Neuronal stem cell (in vitro differentiated cells): ENCODE measurements at regions not wholly inside any gene's neighbourhood (a gene's known extent, or its start where the extent isn't known, plus 50 kb on each side); places are given as distances from the start of the nearest gene placed in this dataset.

Experiments
- DNase-seq: peaks from one replicate; pipeline ENCODE4 v3.0.0-alpha.2; 2013; ENCODE audit warnings: low spot score
- H2AFZ ChIP-seq: one replicate; pipeline ENCODE4 v1.6.1; 2013; ENCODE audit warnings: mild to moderate bottlenecking, low read length, inconsistent platforms
- H2AK5ac ChIP-seq: 2 replicates; pipeline ENCODE4 v1.6.1; 2013; ENCODE audit warnings: low read depth, mild to moderate bottlenecking, inconsistent platforms, low read length, moderate library complexity, mixed read lengths
- H2BK120ac ChIP-seq: 2 replicates; pipeline ENCODE4 v1.6.1; 2013; ENCODE audit warnings: low read depth, mild to moderate bottlenecking, inconsistent platforms, low read length, moderate library complexity, mixed read lengths
- H2BK12ac ChIP-seq: one replicate; pipeline ENCODE4 v1.6.1; 2013; ENCODE audit warnings: low read length, inconsistent platforms
- H2BK15ac ChIP-seq: 2 replicates; pipeline ENCODE4 v1.6.1; 2013; ENCODE audit warnings: mild to moderate bottlenecking, low read length, inconsistent platforms, mixed read lengths
- H2BK5ac ChIP-seq: one replicate; pipeline ENCODE4 v1.6.1; 2013; ENCODE audit warnings: inconsistent platforms, mild to moderate bottlenecking, low read length, moderate library complexity
- H3K14ac ChIP-seq: one replicate; pipeline ENCODE4 v1.6.1; 2013; ENCODE audit warnings: low read length, inconsistent platforms
- H3K18ac ChIP-seq: 2 replicates; pipeline ENCODE4 v1.6.1; 2013; ENCODE audit warnings: low read length, inconsistent platforms
- H3K23ac ChIP-seq: 2 replicates; pipeline ENCODE4 v1.6.1; 2013; ENCODE audit warnings: low read depth, mild to moderate bottlenecking, mixed read lengths, low read length, inconsistent platforms; ENCODE audit not compliant: poor library complexity
- H3K27ac ChIP-seq: replicated peaks from 3 replicates; pipeline ENCODE4 v1.5.1; 2013; ENCODE audit warnings: low read length, inconsistent platforms
- H3K27me3 ChIP-seq, 3 experiments: 2 replicates each; pipeline ENCODE4 v1.6.1; 2013; ENCODE audit warnings: low read length in 3 of 3, mild to moderate bottlenecking in 2 of 3, inconsistent platforms in 1 of 3, low read depth in 1 of 3, mixed read lengths in 1 of 3, moderate library complexity in 1 of 3; ENCODE audit not compliant: control insufficient read depth in 3 of 3, insufficient read depth in 3 of 3
- H3K36me3 ChIP-seq, 2 donors: replicated peaks in 1 of 2; 2 replicates each; pipeline ENCODE4 v1.6.1; 2013; ENCODE audit warnings: low read length in 2 of 2; ENCODE audit not compliant: control insufficient read depth in 2 of 2, insufficient read depth in 2 of 2
- H3K4ac ChIP-seq: 2 replicates; pipeline ENCODE4 v1.6.1; 2013; ENCODE audit warnings: inconsistent platforms, mild to moderate bottlenecking, low read length, moderate library complexity
- H3K4me1 ChIP-seq, 2 donors: 1 replicate in 1 of 2; 2 replicates in 1 of 2; pipeline ENCODE4 v1.6.1; 2013; ENCODE audit warnings: low read length in 2 of 2, low read depth in 1 of 2; ENCODE audit not compliant: control insufficient read depth in 2 of 2, insufficient read depth in 1 of 2
- H3K4me2 ChIP-seq: one replicate; pipeline ENCODE4 v1.6.1; 2013; ENCODE audit warnings: mild to moderate bottlenecking, low read length, inconsistent platforms; ENCODE audit not compliant: insufficient read depth, poor library complexity, severe bottlenecking
- H3K4me3 ChIP-seq, 2 donors: 2 replicates each; pipeline ENCODE4 v1.5.1; 2013; ENCODE audit warnings: low read length in 2 of 2, mild to moderate bottlenecking in 2 of 2, inconsistent platforms in 1 of 2, moderate library complexity in 1 of 2
- H3K79me1 ChIP-seq: one replicate; pipeline ENCODE4 v1.6.1; 2013; ENCODE audit warnings: low read depth, mild to moderate bottlenecking, inconsistent platforms, low read length, moderate library complexity
- H3K9ac ChIP-seq: one replicate; pipeline ENCODE4 v1.6.1; 2013; ENCODE audit warnings: mild to moderate bottlenecking, low read depth, low read length, inconsistent platforms; ENCODE audit not compliant: poor library complexity
- H3K9me3 ChIP-seq, 2 donors: replicated peaks in 1 of 2; 2 replicates each; pipeline versions ENCODE3 to v1.6.1; 2013; ENCODE audit warnings: low read length in 2 of 2, mild to moderate bottlenecking in 2 of 2, inconsistent platforms in 1 of 2, low read depth in 1 of 2, mixed read lengths in 1 of 2, moderate library complexity in 1 of 2; ENCODE audit not compliant: control insufficient read depth in 2 of 2, insufficient read depth in 1 of 2
- H4K8ac ChIP-seq: one replicate; pipeline ENCODE4 v1.6.1; 2013; ENCODE audit warnings: low read depth, mild to moderate bottlenecking, inconsistent platforms, low read length, moderate library complexity
- H4K91ac ChIP-seq: one replicate; pipeline ENCODE4 v1.6.1; 2013; ENCODE audit warnings: low read length, low read depth, mild to moderate bottlenecking, inconsistent platforms; ENCODE audit not compliant: poor library complexity
- WGBS, 2 donors: extraction: QIAGEN DNeasy Blood & Tissue Kit; methylation state at CpG; one replicate each; pipeline ENCODE4 v1.1.7; 2013; ENCODE audit warnings: missing lambda C conversion rate in 2 of 2, mixed read lengths in 1 of 2; ENCODE audit not compliant: insufficient read length in 2 of 2, insufficient replicate concordance in 1 of 2; ENCODE audit errors: extremely low coverage in 2 of 2; 5-methylcytosine and 5-hydroxymethylcytosine counted together

GRCh38 chr14:71271166-71271945, 364.1 kb downstream of the PCNX1 start:
- no peak overlapping the region for H4K8ac ChIP-seq
- no peak overlapping the region for H3K14ac ChIP-seq
- H3K9ac ChIP-seq, result no peak overlapping the region
- H2BK120ac ChIP-seq, result no peak overlapping the region
- H3K18ac ChIP-seq, result no peak overlapping the region
- DNase-seq, result no peak
- H3K79me1 ChIP-seq, result no peaks in the 10 kb centered on the region
- H3K4me3 ChIP-seq, result no peak overlapping the region
- no peak overlapping the region for H2BK15ac ChIP-seq
- 100% methylated on average over 1 of the region's 9 CpGs; no CpG with 5 or more reads in 1 of the 2 donors for WGBS, 2 donors
- H2AFZ ChIP-seq, result no peak overlapping the region
- peaks cover 0 to 10% (median 0%) of the 10 kb centered on the region in 3 experiments for H3K27me3 ChIP-seq
- no peak overlapping the region for H3K4me2 ChIP-seq
- no peaks in the 10 kb centered on the region for H3K36me3 ChIP-seq
- no peak overlapping the region for H2BK5ac ChIP-seq
- no peak overlapping the region for H2AK5ac ChIP-seq
- H3K4me1 ChIP-seq, result no peaks in the 10 kb centered on the region
- H2BK12ac ChIP-seq, result no peak overlapping the region
- H4K91ac ChIP-seq, result no peak overlapping the region
- H3K4ac ChIP-seq, result no peak overlapping the region
- no peak overlapping the region for H3K27ac ChIP-seq
- peaks cover 2 to 3% of the 10 kb centered on the region in 2 donors for H3K9me3 ChIP-seq
- H3K23ac ChIP-seq, result no peak overlapping the region

GRCh38 chr14:71273366-71273765, 366.1 kb downstream of the PCNX1 start:
- peaks cover 0 to 10% (median 0%) of the 10 kb centered on the region in 3 experiments for H3K27me3 ChIP-seq
- H2BK120ac ChIP-seq, result no peak overlapping the region
- H4K8ac ChIP-seq, result no peak overlapping the region
- H3K79me1 ChIP-seq, result no peaks in the 10 kb centered on the region
- H2AFZ ChIP-seq, result no peak overlapping the region
- H3K4me1 ChIP-seq, result no peaks in the 10 kb centered on the region
- no peak for DNase-seq
- no peak overlapping the region for H3K14ac ChIP-seq
- no peak overlapping the region for H3K4ac ChIP-seq
- H3K4me2 ChIP-seq, result no peak overlapping the region
- H4K91ac ChIP-seq, result no peak overlapping the region
- H2BK15ac ChIP-seq, result no peak overlapping the region
- peaks cover 2 to 3% of the 10 kb centered on the region in 2 donors for H3K9me3 ChIP-seq
- H2BK12ac ChIP-seq, result no peak overlapping the region
- no peak overlapping the region for H2BK5ac ChIP-seq
- H3K4me3 ChIP-seq, result no peak overlapping the region
- no peak overlapping the region for H2AK5ac ChIP-seq
- no peaks in the 10 kb centered on the region for H3K36me3 ChIP-seq
- no CpG with 5 or more reads among the region's 2 CpGs for WGBS, 2 donors
- no peak overlapping the region for H3K9ac ChIP-seq
- H3K23ac ChIP-seq, result no peak overlapping the region
- H3K18ac ChIP-seq, result no peak overlapping the region
- no peak overlapping the region for H3K27ac ChIP-seq

GRCh38 chr14:71284048-71284447, 376.8 kb downstream of the PCNX1 start:
- H3K23ac ChIP-seq, result no peak overlapping the region
- WGBS, 2 donors, result no CpG with 5 or more reads among the region's 2 CpGs
- no peak overlapping the region for H2BK15ac ChIP-seq
- no peak overlapping the region for H2AFZ ChIP-seq
- peaks cover 4 to 6% of the 10 kb centered on the region in 2 donors for H3K9me3 ChIP-seq
- H3K4me1 ChIP-seq, result no peaks in the 10 kb centered on the region
- no peak overlapping the region for H3K4me2 ChIP-seq
- H3K27ac ChIP-seq, result no peak overlapping the region
- H2BK5ac ChIP-seq, result no peak overlapping the region
- no peak for DNase-seq
- H3K9ac ChIP-seq, result no peak overlapping the region
- H4K8ac ChIP-seq, result no peak overlapping the region
- no peak overlapping the region for H3K18ac ChIP-seq
- no peak overlapping the region for H3K4ac ChIP-seq
- no peak overlapping the region for H3K4me3 ChIP-seq
- no peaks in the 10 kb centered on the region for H3K36me3 ChIP-seq
- H4K91ac ChIP-seq, result no peak overlapping the region
- no peak overlapping the region for H2AK5ac ChIP-seq
- H3K27me3 ChIP-seq, result no peaks in the 10 kb centered on the region
- no peak overlapping the region for H2BK12ac ChIP-seq
- no peak overlapping the region for H2BK120ac ChIP-seq
- no peak overlapping the region for H3K14ac ChIP-seq
- H3K79me1 ChIP-seq, result no peaks in the 10 kb centered on the region

- peaks cover 4 to 6% of the 10 kb centered on the region in 2 donors for H3K9me3 ChIP-seq
- H3K4me1 ChIP-seq, result peaks cover 0 to 1% of the 10 kb centered on the region in 2 donors
- H2BK120ac ChIP-seq, result no peak overlapping the region
- H3K23ac ChIP-seq, result no peak overlapping the region
- H4K91ac ChIP-seq, result no peak overlapping the region
- no peak overlapping the region for H3K18ac ChIP-seq
- no peak overlapping the region for H3K27ac ChIP-seq
- H2AK5ac ChIP-seq, result no peak overlapping the region
- no peak overlapping the region for H2BK12ac ChIP-seq
- H3K4ac ChIP-seq, result no peak overlapping the region
- H4K8ac ChIP-seq, result no peak overlapping the region
- H2BK5ac ChIP-seq, result no peak overlapping the region
- no peaks in the 10 kb centered on the region for H3K27me3 ChIP-seq
- no peak overlapping the region for H2AFZ ChIP-seq
- H3K4me2 ChIP-seq, result no peak overlapping the region
- H3K79me1 ChIP-seq, result no peaks in the 10 kb centered on the region
- no peak overlapping the region for H3K4me3 ChIP-seq
- DNase-seq, result no peak
- no peaks in the 10 kb centered on the region for H3K36me3 ChIP-seq
- no peak overlapping the region for H3K9ac ChIP-seq
- WGBS, 2 donors, result no CpG with 5 or more reads among the region's 1 CpG
- H2BK15ac ChIP-seq, result no peak overlapping the region
- H3K14ac ChIP-seq, result no peak overlapping the region
Measured at GRCh38 chr14:71286126-71286525, 378.9 kb downstream of the PCNX1 start.
